ENCODE measurements at regions not wholly inside any gene's neighbourhood (a gene's known extent, or its start where the extent isn't known, plus 50 kb on each side); places are given as distances from the start of the nearest gene placed in this dataset.

DNA sequence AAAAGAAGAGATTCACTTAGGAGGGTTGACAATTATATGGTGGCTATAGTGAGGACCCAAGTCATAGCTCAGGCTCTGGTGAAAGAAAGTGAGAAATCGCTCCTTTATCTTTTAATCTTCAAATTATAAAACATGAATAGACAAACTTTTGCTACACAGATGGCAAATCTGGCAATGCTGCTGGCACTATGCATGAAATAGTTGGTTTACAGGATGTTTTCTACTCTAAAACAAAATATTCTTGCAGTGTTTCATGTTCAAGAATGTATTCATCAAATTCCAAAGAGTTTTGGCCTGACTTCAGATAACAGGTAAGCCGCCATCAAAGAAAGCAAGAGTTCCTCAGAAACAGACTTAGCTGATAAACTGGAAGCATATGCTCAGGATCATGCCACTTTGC lies 801.2 kb downstream of the C4orf33 start:
- H3K27ac ChIP-seq (replicated peaks in 1 of 4) = no peak overlapping the region
- H3K9me3 ChIP-seq = no peaks in the 10 kb centered on the region
- H3K36me3 ChIP-seq = no peaks in the 10 kb centered on the region
- no peaks in the 10 kb centered on the region for H3K4me1 ChIP-seq
- no peak for DNase-seq (ENCODE audit: extremely low spot score)
- 87% methylated on average over 2 of the region's 2 CpGs for WGBS
- no peak for TF ChIP-seq POLR2AphosphoS5 (IDR thresholded peaks at IDR 0.05)
- TF ChIP-seq POLR2A (IDR thresholded peaks at IDR 0.05; ENCODE audit: low read depth) = no peak
- TF ChIP-seq EP300 (IDR thresholded peaks at IDR 0.05) = no peak
- TF ChIP-seq CTCF (IDR thresholded peaks at IDR 0.05) = no peak
- no peak overlapping the region for H3K4me3 ChIP-seq
- no peaks in the 10 kb centered on the region for H3K27me3 ChIP-seq
- intact Hi-C loops (cut with DNase I) = no loop called here

DNA sequence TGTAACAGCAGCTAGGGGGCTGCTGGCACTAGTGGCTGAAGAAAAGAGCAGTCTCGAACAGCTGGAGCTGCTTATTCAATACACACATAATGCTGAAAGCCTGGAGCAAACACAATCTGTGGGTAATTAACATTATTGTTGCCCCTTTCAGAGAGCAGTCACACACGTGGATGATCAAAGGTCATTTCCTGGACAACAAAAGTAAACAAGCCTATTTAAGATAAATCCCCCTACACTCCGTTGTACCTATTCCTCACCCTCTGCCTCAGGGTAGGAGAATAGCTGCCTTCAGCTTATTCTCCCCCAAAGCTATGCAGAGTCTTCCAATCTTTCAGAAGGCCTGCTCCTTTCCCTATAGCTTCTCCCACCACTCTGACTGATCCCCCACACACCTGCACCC lies 803.9 kb downstream of the C4orf33 start:
- no peak overlapping the region for H3K27ac ChIP-seq (replicated peaks in 1 of 4)
- no peaks in the 10 kb centered on the region for H3K27me3 ChIP-seq
- no peak overlapping the region for H3K4me3 ChIP-seq
- TF ChIP-seq POLR2AphosphoS5 (IDR thresholded peaks at IDR 0.05) = no peak
- no peak for TF ChIP-seq CTCF (IDR thresholded peaks at IDR 0.05)
- no peak for TF ChIP-seq EP300 (IDR thresholded peaks at IDR 0.05)
- TF ChIP-seq POLR2A (IDR thresholded peaks at IDR 0.05; ENCODE audit: low read depth) = no peak
- no peaks in the 10 kb centered on the region for H3K4me1 ChIP-seq
- H3K36me3 ChIP-seq = no peaks in the 10 kb centered on the region
- intact Hi-C loops (cut with DNase I) = no loop called here
- no peak for DNase-seq (ENCODE audit: extremely low spot score)
- no peaks in the 10 kb centered on the region for H3K9me3 ChIP-seq
- WGBS = 69% methylated on average over 3 of the region's 3 CpGs

DNA sequence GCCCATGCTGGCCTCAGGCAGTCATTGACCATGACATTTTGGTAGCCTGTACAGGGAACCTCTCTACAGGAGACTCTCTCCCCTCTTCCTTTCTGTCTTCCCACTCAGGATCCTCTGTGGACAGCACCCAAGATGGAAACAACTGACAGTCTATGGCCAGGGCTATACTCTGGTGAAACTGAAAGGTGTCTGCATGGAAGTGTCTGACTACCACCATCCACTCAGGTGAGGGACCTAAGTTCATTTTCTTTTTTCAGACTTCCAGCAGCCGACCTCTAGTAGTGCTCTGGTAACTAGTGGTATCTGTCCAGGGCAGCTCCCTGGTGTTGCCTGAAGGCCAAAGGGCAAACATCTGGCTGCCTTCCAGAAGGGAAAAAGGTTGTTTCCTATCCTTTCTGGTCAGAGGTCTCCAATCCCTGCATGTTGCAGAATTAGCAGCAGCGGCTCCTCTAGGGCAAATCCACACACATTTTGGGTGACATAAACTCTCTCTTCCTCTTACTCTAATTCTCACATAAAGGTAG lies 804.5 kb downstream of the C4orf33 start:
- 85% methylated on average over 2 of the region's 2 CpGs for WGBS
- TF ChIP-seq POLR2AphosphoS5 (IDR thresholded peaks at IDR 0.05) = no peak
- TF ChIP-seq CTCF (IDR thresholded peaks at IDR 0.05) = no peak
- TF ChIP-seq POLR2A (IDR thresholded peaks at IDR 0.05; ENCODE audit: low read depth) = no peak
- Histone ChIP-seq H3K9me3 (no peaks in the 10 kb centered on the region), H3K27me3 (no peaks in the 10 kb centered on the region), H3K27ac (replicated peaks in 1 of 4) (no peak overlapping the region), H3K4me1 (no peaks in the 10 kb centered on the region), H3K4me3 (no peak overlapping the region), H3K36me3 (no peaks in the 10 kb centered on the region)
- no peak for DNase-seq (ENCODE audit: extremely low spot score)
- intact Hi-C loops (cut with DNase I) = no loop called here

DNA sequence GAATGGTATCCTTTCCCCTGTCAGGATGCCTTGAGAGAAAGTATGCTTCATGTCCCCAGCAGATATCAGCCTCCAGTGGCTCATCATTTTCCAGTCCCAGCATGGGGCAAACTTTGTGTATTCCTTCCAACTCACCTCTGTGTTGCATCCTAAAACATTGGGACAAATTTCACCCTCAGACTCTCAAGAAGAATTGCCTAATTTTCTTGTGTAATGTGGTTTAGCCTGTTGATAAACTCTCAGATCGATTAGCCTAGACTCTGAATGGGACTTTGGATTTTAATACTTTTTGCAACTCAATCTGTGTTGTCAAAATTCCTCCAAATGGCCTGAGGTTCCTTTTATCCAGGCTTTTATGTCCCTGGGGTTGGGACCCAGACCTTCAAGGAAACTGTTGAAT lies 805.3 kb downstream of the C4orf33 start:
- Histone ChIP-seq H3K36me3 (no peaks in the 10 kb centered on the region), H3K4me1 (no peaks in the 10 kb centered on the region), H3K27me3 (no peaks in the 10 kb centered on the region), H3K4me3 (no peak overlapping the region), H3K9me3 (no peaks in the 10 kb centered on the region), H3K27ac (replicated peaks in 1 of 4) (no peak overlapping the region)
- no peak for DNase-seq (ENCODE audit: extremely low spot score)
- no peak for TF ChIP-seq POLR2AphosphoS5 (IDR thresholded peaks at IDR 0.05)
- intact Hi-C loops (cut with DNase I) = no loop called here
- 27% methylated on average over 1 of the region's 1 CpG for WGBS

DNA sequence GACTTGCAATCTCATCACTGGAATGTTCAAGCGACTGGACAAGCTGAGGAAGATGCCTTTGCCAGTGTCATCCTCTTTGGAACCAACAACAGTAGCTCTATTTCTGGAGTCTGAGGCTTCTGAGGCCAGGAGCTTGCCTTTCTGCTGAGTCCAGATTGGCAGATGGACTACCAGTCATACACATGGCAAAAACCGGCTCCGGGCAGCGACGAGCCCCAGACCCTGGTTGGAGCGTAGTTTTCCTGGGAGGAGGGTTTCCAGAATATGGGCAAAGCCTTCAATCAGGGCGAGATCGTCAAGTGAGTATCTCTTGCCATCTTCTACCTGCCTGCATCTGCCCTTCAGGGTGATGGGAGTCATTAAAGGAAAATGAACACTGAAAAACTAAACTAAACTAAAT lies 807.9 kb downstream of the C4orf33 start:
- H3K27ac ChIP-seq (replicated peaks in 1 of 4) = no peak overlapping the region
- H3K4me1 ChIP-seq = no peaks in the 10 kb centered on the region
- DNase-seq (ENCODE audit: extremely low spot score) = no peak
- TF ChIP-seq POLR2AphosphoS5 (IDR thresholded peaks at IDR 0.05) (no peak), POLR2A (IDR thresholded peaks at IDR 0.05; ENCODE audit: low read depth) (no peak), EP300 (IDR thresholded peaks at IDR 0.05) (no peak), CTCF (IDR thresholded peaks at IDR 0.05) (no peak)
- WGBS = 100% methylated on average over 8 of the region's 8 CpGs
- intact Hi-C loops (cut with DNase I) = no loop called here
- H3K4me3 ChIP-seq = no peak overlapping the region
- H3K36me3 ChIP-seq = no peaks in the 10 kb centered on the region
- H3K9me3 ChIP-seq = no peaks in the 10 kb centered on the region
- H3K27me3 ChIP-seq = no peaks in the 10 kb centered on the region
